Activated T-helper 1 cell treated with anti-CD3 and anti-CD28 coated beads, Interleukin-12 subunit alpha, Interleukin-12 subunit beta, Interleukin-2, Interleukin-4 antibody, amounts not matched to agents 30 ng/mL and 10 ng/mL and 1 ng/mL, durations not matched to agents 14 hours and 24 hours and 36 hours (primary cell): ENCODE measurements at regions not wholly inside any gene's neighbourhood (a gene's known extent, or its start where the extent isn't known, plus 50 kb on each side); places are given as distances from the start of the nearest gene placed in this dataset.

Experiments used
- DNase-seq: peaks from one replicate; pipeline ENCODE4 v3.0.0; 2021; ENCODE audit warnings: low spot score
- H3K27ac Mint-ChIP-seq: one replicate; pipeline ENCODE4 v1.8.0; 2021; ENCODE audit warnings: mild to moderate bottlenecking, mixed read lengths
- H3K27me3 Mint-ChIP-seq: one replicate; pipeline ENCODE4 v1.8.0; 2022; ENCODE audit warnings: mild to moderate bottlenecking, moderate library complexity, mixed read lengths; ENCODE audit not compliant: insufficient read depth
- H3K36me3 Mint-ChIP-seq: one replicate; pipeline ENCODE4 v1.8.0; 2021; ENCODE audit warnings: low read depth, mixed read lengths
- H3K4me1 Mint-ChIP-seq: one replicate; pipeline ENCODE4 v1.8.0; 2021; ENCODE audit warnings: low read depth, mixed read lengths
- H3K4me3 Mint-ChIP-seq: one replicate; pipeline ENCODE4 v1.8.0; 2021; ENCODE audit warnings: mild to moderate bottlenecking, moderate library complexity, mixed read lengths
- H3K9me3 Mint-ChIP-seq: one replicate; pipeline ENCODE4 v1.8.0; 2021; ENCODE audit warnings: mixed read lengths
- intact Hi-C: fragments of 100-400 bp; cut with micrococcal nuclease; formaldehyde crosslinking; loops from one replicate; pipeline ENCODE4 v1.15.1; 2024

DNA sequence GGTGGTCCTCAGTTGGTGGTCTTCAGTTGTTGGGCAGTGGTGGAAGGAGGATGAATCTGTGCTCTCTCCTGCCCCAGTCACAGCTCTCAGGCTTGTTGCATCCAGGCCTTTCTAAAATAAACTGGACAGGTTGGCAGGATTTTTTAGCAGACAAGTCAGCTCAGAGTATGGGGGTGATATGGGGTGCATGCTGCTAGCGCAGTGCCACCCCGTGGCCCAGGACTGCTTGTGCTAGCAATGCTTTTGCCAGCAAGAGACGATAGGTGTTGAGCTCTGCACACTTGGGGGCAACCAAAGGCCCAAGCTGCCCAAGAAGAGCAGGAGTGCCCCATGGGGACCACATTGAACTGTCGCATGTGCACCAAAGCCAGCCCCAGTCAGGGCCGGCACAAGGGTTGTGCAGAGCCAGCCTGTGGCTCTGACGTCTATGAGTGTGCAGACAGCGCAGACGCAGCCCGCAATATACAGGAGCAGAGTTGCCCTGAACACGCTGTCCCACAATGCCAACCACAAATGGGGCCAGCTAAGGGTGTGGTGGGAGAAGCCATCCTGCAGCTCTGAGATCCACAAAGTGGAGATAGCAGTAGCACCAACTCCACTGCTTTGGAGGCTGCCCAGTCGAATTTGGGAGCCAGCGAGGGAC is 49.8 kb upstream of the PDSS1 start:
- H3K4me1 Mint-ChIP-seq, result no peaks in the 10 kb centered on the region
- no peaks in the 10 kb centered on the region for H3K36me3 Mint-ChIP-seq
- no peak for DNase-seq
- no peaks in the 10 kb centered on the region for H3K9me3 Mint-ChIP-seq
- intact Hi-C loops, result no loop called here
- peaks cover 6% of the 10 kb centered on the region for H3K27me3 Mint-ChIP-seq
- H3K27ac Mint-ChIP-seq, result no peak overlapping the region
- no peak overlapping the region for H3K4me3 Mint-ChIP-seq
